ENCODE measurements at regions not wholly inside any gene's neighbourhood (a gene's known extent, or its start where the extent isn't known, plus 50 kb on each side); places are given as distances from the start of the nearest gene placed in this dataset.
"Not testable (repeated sequence)": the region's sequence is repeated elsewhere in the genome, so short reads cannot be mapped to it uniquely, and the experiment has no call there.

- DNase-seq = no peak
Measured at GRCh38 chr16:35198223-35199199, 1739.1 kb downstream of the TP53TG3F start.

- no peak for DNase-seq
Measured at GRCh38 chr16:35200662-35201061, 1741.2 kb downstream of the TP53TG3F start.

- DNase-seq = no peak
Measured at GRCh38 chr16:35201151-35201550, 1741.7 kb downstream of the TP53TG3F start.

- DNase-seq = no peak
Measured at GRCh38 chr16:35203636-35204035, 1744.2 kb downstream of the TP53TG3F start.

GRCh38 chr16:35207059-35207999 is 1747.9 kb downstream of the TP53TG3F start:
- peak; percentile 85 for DNase-seq

- no peak for DNase-seq
Measured at GRCh38 chr16:35208001-35208935, 1748.9 kb downstream of the TP53TG3F start.

- DNase-seq = peak; percentile 96
Measured at GRCh38 chr16:35210681-35211433, 1751.4 kb downstream of the TP53TG3F start.

GRCh38 chr16:35214840-35215239 is 1755.4 kb downstream of the TP53TG3F start:
- no peak for DNase-seq

GRCh38 chr16:35215287-35215686 is 1755.9 kb downstream of the TP53TG3F start:
- DNase-seq = no peak

GRCh38 chr16:35216261-35216660 is 1756.8 kb downstream of the TP53TG3F start:
- DNase-seq = not testable (repeated sequence)

- no peak for DNase-seq
Measured at GRCh38 chr16:35221482-35222185, 1762.2 kb downstream of the TP53TG3F start.

GRCh38 chr16:35234679-35235078 is 1775.3 kb downstream of the TP53TG3F start:
- DNase-seq = no peak

GRCh38 chr16:35239561-35239960 is 1780.1 kb downstream of the TP53TG3F start:
- DNase-seq = no peak

- DNase-seq = no peak
Measured at GRCh38 chr16:35249051-35249450, 1789.6 kb downstream of the TP53TG3F start.

GRCh38 chr16:35252356-35252936 is 1793.0 kb downstream of the TP53TG3F start:
- no peak for DNase-seq

- DNase-seq = peak; percentile 25
Measured at GRCh38 chr16:35255186-35255803, 1795.9 kb downstream of the TP53TG3F start.

GRCh38 chr16:35255816-35256215 is 1796.4 kb downstream of the TP53TG3F start:
- DNase-seq = no peak

- DNase-seq = no peak
Measured at GRCh38 chr16:35258381-35258780, 1799.0 kb downstream of the TP53TG3F start.

- no peak for DNase-seq
Measured at GRCh38 chr16:35295856-35296255, 1836.4 kb downstream of the TP53TG3F start.
